ENCODE measurements at regions not wholly inside any gene's neighbourhood (a gene's known extent, or its start where the extent isn't known, plus 50 kb on each side); places are given as distances from the start of the nearest gene placed in this dataset.

- intact Hi-C loops (cut with DNase I): no loop called here
- no peak for DNase-seq (ENCODE audit: low spot score)
Measured at GRCh38 chr6:147744012-147744411, 235.5 kb downstream of the SAMD5 start.

GRCh38 chr6:147749331-147749730 is 240.8 kb downstream of the SAMD5 start:
- intact Hi-C loops (cut with DNase I): no loop called here
- DNase-seq (ENCODE audit: low spot score): no peak

DNA sequence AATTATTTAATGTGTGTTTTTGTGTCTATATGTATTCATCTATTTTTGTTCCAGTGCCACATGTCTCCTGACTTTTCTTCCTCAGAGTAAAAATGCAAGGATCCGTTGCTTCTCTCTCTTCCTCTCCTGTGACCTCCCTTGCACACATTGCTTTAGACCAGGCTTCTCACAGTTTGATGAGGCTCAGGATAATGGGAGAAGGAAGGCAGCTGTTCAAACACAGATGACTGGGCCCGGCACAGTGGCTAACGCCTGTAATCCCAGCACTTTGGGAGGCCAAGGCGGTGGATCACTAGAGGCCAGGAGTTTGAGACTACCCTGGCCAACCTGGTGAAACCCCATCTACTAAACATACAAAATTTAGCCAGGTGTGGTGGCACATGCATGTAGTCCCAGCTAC is 241.9 kb downstream of the SAMD5 start:
- intact Hi-C loops (cut with DNase I): loop anchor here in 1 of 2 donors (2.0 kb wide), 1 partner anchor 234 kb away; no protein-coding TSS in a partner anchor
- no peak for DNase-seq (ENCODE audit: low spot score)

DNA sequence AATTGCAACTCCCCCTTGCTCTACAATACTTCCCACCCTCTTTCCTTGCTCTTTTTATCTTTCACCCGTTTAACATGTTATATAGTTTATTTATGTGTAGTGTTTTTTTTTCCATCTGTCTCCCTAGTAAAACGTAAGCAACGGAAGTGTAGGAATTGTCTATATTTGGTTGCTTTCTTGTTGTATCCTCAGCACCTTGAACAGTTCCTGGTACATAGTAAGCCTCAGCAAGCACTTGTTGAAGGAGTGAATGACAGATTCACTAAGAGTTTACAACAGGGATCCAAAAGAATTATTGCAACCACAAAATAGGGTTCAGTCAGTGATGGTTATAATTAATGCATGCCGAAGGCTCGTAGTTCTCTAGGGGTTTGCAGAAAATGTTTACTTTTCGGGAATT is 242.7 kb downstream of the SAMD5 start:
- DNase-seq (ENCODE audit: low spot score): no peak
- intact Hi-C loops (cut with DNase I): loop anchor here in 1 of 2 donors (2.0 kb wide), 1 partner anchor 234 kb away; no protein-coding TSS in a partner anchor

DNA sequence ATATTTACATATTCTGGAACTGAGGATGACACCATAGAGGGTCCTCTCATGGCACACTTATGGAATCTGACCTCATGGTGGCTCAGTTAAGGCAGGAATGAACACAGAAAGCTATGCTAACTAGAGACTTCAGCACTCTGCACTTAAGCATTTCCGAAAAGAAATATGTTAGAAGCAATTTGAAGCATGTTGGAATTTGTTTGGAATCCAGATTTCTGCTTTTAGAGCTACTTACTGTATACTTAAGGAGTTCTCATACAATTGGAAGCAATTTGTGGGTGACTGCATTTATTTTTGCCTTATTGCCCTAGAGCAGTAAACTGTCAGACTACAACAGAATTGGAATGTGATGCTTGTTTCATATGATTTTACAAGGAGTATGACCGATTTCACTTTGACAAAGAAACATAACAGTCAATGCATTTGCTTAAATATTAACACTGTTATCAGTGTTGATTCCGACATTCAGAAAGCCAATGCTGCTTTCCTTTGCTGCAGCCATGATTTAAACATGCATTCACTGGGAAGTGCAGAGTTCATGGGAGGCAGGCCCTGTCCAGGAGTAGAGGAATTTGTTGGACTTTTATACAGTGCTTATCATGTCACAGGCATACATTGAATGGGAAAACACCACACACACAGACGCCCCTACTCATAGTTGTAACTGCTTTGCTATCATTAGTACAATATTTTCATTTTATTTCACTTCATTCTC is 244.4 kb downstream of the SAMD5 start:
- intact Hi-C loops (cut with DNase I): no loop called here
- no peak for DNase-seq (ENCODE audit: low spot score)

DNA sequence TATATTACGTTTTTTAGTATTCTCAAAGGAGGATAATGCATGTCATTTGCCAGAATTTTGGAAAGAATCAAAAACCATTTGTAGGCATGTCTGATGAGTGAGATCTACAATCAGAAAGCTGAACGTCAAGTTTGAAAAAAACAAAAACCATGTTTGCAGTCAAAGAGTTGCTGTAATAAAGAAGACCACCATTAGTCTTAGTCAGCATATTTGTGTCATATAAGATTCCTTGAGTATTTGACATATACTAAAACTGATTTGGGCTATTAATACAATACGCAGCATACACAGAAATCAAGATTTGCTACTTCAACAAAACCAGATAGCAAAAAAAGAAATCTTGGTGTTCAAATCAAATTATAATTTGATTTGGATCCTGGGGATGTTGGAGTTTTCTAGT is 247.5 kb downstream of the SAMD5 start:
- DNase-seq (ENCODE audit: low spot score): no peak
- intact Hi-C loops (cut with DNase I): no loop called here

DNA sequence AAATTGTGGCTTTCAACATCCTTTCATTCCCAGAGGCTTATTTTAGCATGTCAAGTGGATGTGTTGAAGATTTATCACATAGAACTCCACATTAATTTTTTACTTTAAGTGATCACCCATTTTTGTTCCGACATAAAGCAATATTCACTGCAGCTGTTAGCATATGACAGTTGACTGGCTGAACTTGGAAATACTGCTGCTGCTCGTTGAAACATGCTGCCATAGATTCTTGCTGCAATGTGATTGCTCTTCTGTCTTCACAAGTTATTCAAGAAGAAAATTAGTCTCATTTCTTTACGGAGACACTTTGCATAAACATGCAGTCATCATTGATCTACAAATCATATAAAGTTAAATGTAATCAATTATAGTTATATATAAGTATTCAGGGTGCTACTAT is 248.4 kb downstream of the SAMD5 start:
- intact Hi-C loops (cut with DNase I): no loop called here
- no peak for DNase-seq (ENCODE audit: low spot score)

DNA sequence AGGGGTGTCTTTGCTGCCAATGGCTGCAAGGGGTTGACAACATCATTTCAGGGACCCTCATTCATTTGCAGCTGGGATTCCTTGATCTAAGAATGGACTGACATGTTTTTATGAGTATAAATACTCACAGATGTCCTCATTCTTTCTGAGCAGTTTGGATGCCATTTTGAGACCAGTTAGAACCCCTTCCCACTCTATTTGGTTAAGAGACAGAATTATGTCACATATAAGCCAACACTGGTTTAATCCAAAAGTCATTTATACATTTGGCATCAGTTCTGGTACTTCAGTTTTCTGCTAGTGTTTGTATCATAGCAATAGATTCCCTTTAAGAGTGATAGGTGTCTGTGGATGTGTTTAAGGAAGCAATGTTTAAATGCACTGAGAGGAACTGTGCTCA is 248.8 kb downstream of the SAMD5 start:
- no peak for DNase-seq (ENCODE audit: low spot score)
- intact Hi-C loops (cut with DNase I): no loop called here

DNA sequence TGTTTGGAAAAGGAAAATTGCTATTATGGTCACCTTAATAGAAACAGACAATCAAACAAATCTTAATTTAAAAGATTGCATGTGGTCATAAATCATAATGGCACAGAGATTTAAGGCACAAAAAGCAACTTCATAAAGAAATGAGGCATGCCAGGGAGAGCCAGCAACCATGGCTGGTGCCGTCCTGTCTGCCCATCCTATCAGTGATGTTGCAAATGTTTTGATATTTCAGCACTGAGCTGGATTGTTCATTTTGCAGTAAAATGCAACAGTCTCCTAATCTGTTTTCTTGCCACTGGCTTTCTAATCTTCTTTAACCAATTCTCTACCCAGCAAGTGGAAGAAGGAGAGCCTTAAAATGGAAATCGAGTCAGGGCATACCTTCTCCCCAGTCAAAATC is 249.8 kb downstream of the SAMD5 start:
- intact Hi-C loops (cut with DNase I): no loop called here
- no peak for DNase-seq (ENCODE audit: low spot score)

GRCh38 chr6:147759093-147759492 is 250.6 kb downstream of the SAMD5 start:
- no peak for DNase-seq (ENCODE audit: low spot score)
- intact Hi-C loops (cut with DNase I): no loop called here

DNA sequence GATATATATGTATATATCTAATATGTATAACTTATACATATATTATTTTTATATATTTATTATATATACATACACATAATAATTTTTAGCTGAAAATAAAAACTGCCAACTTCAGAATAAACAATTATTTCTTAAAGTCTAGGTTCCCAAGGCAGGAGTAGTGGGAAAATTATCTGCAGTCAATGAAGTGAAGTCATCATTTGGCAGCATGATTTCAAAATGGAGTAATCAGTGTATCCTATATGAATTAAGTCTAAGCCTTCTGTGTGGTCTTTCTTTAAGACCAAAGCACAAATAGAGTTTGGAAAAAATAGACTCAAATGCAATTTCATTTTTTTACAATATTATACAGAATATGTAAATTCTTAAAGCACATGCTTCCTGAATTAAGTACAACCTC is 251.0 kb downstream of the SAMD5 start:
- intact Hi-C loops (cut with DNase I): no loop called here
- DNase-seq (ENCODE audit: low spot score): no peak

- no peak for DNase-seq (ENCODE audit: low spot score)
- intact Hi-C loops (cut with DNase I): no loop called here
Measured at GRCh38 chr6:147765541-147765940, 257.1 kb downstream of the SAMD5 start.

DNA sequence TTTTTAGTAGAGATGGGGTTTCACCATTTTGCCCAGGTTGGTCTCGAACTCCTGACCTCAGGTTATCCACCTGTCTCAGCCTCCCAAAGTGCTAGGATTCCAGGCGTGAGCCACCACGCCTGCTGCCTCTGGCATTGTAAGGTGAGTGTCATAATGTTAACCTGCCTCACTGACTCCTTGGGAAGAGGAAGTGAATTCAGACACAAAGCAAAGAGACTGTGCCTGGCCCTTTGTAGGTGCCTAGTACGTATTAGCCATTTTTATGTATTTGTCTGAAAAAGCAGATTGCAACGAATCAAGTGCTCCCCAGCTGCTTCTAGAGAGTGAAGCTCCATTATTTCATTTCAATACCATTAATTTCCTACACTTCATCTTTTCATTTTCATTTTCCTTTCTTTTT is 260.5 kb downstream of the SAMD5 start:
- no peak for DNase-seq (ENCODE audit: low spot score)
- intact Hi-C loops (cut with DNase I): no loop called here

GRCh38 chr6:147769496-147770087 is 261.1 kb downstream of the SAMD5 start:
- intact Hi-C loops (cut with DNase I): no loop called here
- no peak for DNase-seq (ENCODE audit: low spot score)

DNA sequence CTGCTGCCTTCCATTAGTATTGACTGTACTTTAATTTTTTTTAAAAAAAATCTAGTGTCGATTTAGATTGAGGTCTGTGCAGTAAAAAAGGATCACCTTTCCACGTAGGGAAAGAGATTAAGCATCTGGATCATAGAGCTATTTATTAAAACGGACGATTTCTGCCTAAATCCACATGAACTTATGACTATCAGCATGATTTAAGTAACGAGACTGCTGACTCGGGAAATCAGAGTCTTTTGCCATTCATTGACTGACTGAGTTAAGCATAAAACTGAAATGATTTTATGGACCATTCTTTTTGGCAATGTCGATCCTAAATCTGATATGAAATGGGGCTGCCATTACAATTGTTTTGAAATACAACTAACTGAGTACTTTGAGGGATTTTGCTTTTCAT is 261.7 kb downstream of the SAMD5 start:
- DNase-seq (ENCODE audit: low spot score): no peak
- intact Hi-C loops (cut with DNase I): no loop called here

DNA sequence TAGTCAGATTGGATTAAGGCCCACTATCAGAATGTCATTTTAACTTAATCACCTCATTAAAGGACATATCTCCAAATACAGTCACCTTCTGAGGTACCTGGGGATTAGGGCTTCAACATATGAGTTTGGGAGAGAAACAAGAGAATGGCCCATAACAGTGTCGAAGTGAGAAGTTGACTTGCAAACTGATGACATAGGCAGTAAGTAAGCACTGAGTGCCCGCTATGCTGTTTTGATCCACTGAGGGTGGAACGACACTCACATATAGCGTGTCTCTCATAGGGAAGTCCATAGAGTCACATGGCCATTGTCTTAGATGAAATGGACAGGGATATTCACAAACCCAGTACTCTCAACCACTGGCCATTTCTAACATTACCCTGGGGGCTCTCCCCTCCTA is 264.2 kb downstream of the SAMD5 start:
- intact Hi-C loops (cut with DNase I): no loop called here
- no peak for DNase-seq (ENCODE audit: low spot score)

DNA sequence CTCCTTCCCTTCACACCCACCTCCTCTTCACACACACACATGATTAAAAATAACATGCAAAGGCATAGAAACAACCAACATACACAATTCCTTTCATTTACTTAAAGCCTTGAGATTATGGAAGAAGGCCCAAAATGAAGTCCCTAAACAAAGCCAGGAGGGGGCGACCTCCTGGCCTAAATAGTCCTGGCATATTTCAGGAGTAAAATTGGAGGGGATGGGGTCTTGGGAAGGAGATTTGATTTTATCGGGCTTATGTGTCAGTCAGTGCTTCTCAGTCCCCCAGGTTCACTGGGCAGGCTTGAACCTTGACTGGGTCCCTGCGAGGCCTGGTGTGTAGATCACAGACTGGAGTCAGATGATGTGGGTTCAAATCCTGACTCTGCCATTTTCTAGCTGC is 266.4 kb downstream of the SAMD5 start:
- intact Hi-C loops (cut with DNase I): no loop called here
- DNase-seq (ENCODE audit: low spot score): no peak

DNA sequence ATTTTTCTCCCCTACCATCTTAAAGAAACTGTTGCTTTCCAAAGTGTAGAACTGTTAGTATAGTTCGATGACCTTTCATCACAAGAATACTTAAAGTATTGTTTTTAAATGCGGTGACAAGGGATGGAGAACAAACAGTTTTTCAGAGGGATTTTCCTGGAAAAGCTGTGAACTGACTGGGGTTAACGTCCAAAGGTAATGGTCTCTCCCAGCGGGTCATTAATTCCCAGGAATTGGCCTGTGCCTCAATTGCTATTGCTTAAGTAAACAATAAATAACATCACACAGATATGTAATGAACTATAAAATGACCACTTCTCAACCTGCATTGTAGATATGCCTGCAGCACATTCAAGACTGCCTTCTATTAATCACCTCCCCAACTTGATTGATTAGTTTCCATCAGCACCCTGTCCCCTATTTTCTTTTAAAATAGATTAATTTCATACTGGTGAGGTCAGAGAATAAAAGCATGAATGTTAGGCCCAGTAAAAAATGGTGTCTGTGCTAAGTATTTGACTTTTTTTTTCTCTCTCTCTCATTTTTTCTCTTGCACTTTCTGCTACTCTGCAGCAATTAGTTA is 268.2 kb downstream of the SAMD5 start:
- no peak for DNase-seq (ENCODE audit: low spot score)
- intact Hi-C loops (cut with DNase I): loop anchor here in 1 of 2 donors (1.0 kb wide), 1 partner anchor 9 kb away; no protein-coding TSS in a partner anchor

DNA sequence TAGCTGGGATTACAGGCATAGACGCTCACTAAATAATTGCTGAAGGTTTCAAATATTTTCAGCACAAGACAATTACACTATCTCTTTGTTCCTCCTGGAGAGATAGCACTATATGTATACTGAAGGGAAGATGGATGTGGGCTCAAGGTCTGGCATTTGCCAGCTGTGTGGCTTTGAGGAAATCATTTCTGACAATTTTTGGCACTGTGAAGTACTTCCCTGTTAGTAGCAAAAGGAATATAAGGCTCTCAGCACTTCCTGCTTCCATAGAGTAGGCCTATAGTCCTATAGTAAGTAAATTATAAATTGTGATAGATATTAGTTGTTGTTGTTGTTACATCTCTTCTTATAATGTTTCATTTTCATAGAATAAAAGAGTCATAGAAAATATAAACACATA is 271.1 kb downstream of the SAMD5 start:
- DNase-seq (ENCODE audit: low spot score): no peak
- intact Hi-C loops (cut with DNase I): no loop called here

DNA sequence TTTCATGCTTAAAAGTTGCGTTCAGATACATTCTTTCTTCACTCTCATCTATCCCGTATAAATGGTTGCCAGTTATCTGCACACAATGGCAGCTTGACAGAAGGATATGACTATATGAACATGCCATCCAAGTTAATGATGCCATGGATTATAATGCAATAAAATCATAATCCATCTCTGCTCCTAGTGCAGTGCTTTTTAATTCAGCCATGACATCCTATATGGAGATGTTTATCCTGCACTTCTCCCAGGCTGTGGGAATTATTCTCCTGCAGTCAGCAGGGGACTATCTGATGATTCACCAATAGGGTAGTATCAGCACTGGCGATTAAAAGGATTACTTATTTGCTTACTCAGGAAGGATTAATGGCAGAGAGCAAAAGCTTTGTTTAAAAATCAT is 273.8 kb downstream of the SAMD5 start:
- intact Hi-C loops (cut with DNase I): no loop called here
- no peak for DNase-seq (ENCODE audit: low spot score)

DNA sequence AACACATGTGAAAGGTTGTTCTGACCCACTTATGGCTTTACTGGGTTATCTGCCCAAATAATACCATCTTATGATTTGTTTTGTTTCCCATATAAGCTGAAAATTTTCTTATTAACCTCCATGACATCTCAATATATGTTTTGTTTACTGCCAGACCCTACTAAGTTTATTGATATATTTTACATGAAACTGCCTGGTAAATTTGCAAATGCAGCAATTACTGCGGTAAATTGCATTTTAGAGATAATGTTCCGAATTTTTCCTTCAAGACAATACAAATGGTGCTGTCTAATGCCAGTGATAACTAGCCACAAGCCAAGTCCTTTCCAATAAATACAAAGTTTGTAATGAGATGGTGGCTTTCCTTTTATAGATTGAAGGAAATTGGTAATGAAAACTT is 275.9 kb downstream of the SAMD5 start:
- intact Hi-C loops (cut with DNase I): no loop called here
- DNase-seq (ENCODE audit: low spot score): no peak

All from posterior vena cava (tissue), 2 donors.